Body of pancreas (tissue), 4 donors: ENCODE measurements at regions not wholly inside any gene's neighbourhood (a gene's known extent, or its start where the extent isn't known, plus 50 kb on each side); places are given as distances from the start of the nearest gene placed in this dataset.

Source experiments
- CTCF ChIP-seq, 7 experiments: fragments of 450-650 bp in 4 of 7; fragments of 200-600 bp in 3 of 7; sonication (generic) in 3 of 7; IDR thresholded peaks; one replicate each; pipeline ENCODE4 v1.5.1; 2016 to 2019; ENCODE audit warnings: antibody characterized with exemption in 7 of 7
- POLR2A ChIP-seq, 3 donors: fragments of 450-650 bp; IDR thresholded peaks; one replicate each; pipeline ENCODE4 v1.6.1; 2016; ENCODE audit warnings: antibody characterized with exemption in 3 of 3, mild to moderate bottlenecking in 2 of 3

DNA sequence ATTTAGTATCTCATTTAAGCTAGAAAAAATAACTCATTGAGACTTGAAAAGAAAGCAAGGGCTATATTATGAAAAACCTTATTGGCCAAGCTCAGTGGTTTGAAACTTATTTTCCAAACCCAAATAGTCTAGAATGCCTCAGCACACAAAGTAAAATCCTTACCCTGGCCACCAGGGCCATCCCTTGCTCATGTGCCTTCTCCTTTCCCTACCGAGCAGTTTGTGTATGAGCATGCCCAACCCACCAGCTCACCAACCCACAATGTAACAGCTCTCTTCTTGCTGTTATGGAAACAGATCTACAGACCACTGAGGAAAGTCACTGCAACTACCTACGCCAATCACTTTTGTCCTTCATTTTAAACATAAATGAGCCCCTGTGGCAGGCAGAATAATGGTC is 79.6 kb upstream of the CARMIL1 start:
- TF ChIP-seq CTCF (IDR thresholded peaks at IDR 0.05) (no peak), POLR2A (IDR thresholded peaks at IDR 0.05) (no peak)
